GM23338 (cell line): ENCODE measurements at regions not wholly inside any gene's neighbourhood (a gene's known extent, or its start where the extent isn't known, plus 50 kb on each side); places are given as distances from the start of the nearest gene placed in this dataset.

Source experiments
- ATAC-seq: fragments of 200-7000 bp; cut with Tn5 transposase; 3 replicates; pipeline ENCODE4 v1.9.1; 2020
- DNase-seq: peaks from one replicate; pipeline ENCODE4 v3.0.0-alpha.2; 2015; ENCODE audit warnings: low spot score
- H2AFZ ChIP-seq: fragments of 200-600 bp; sonication (generic); 2 replicates; pipeline ENCODE4 v1.8.0; 2016; ENCODE audit warnings: antibody characterized with exemption, mild to moderate bottlenecking, moderate library complexity
- H3F3A ChIP-seq: fragments of 200-600 bp; sonication (generic); replicated peaks from 2 replicates; pipeline ENCODE4 v1.8.0; 2017; ENCODE audit warnings: antibody characterized with exemption, mixed run types, low read depth
- H3K27ac ChIP-seq: fragments of 200-600 bp; sonication (generic); 2 replicates; pipeline ENCODE4 v1.6.1; 2016; ENCODE audit warnings: low read depth
- H3K27me3 ChIP-seq: fragments of 200-600 bp; sonication (generic); 2 replicates; pipeline ENCODE4 v1.8.0; 2016; ENCODE audit warnings: mild to moderate bottlenecking, mixed run types, moderate library complexity; ENCODE audit not compliant: insufficient read depth
- H3K36me3 ChIP-seq: fragments of 200-600 bp; sonication (generic); 2 replicates; pipeline ENCODE4 v1.8.0; 2016; ENCODE audit warnings: mild to moderate bottlenecking; ENCODE audit not compliant: insufficient read depth
- H3K4me1 ChIP-seq: fragments of 200-600 bp; sonication (generic); 2 replicates; pipeline ENCODE4 v1.8.0; 2016; ENCODE audit warnings: mild to moderate bottlenecking, moderate library complexity; ENCODE audit not compliant: insufficient read depth
- H3K4me2 ChIP-seq: fragments of 200-600 bp; sonication (generic); 2 replicates; pipeline ENCODE4 v1.7.1; 2017; ENCODE audit warnings: mixed run types
- H3K4me3 ChIP-seq: fragments of 200-600 bp; sonication (generic); 2 replicates; pipeline ENCODE4 v1.6.1; 2016; ENCODE audit warnings: mixed run types
- H3K79me2 ChIP-seq: fragments of 200-600 bp; sonication (generic); replicated peaks from 2 replicates; pipeline ENCODE4 v1.8.0; 2017; ENCODE audit warnings: mild to moderate bottlenecking; ENCODE audit not compliant: insufficient read depth
- H3K9me2 ChIP-seq: fragments of 200-600 bp; sonication (generic); 2 replicates; pipeline ENCODE4 v1.8.0; 2017; ENCODE audit not compliant: insufficient read depth
- H4K20me1 ChIP-seq: fragments of 200-600 bp; sonication (generic); replicated peaks from 2 replicates; pipeline ENCODE4 v1.8.0; 2017; ENCODE audit warnings: mild to moderate bottlenecking; ENCODE audit not compliant: insufficient read depth
- H3K27ac Mint-ChIP-seq: 2 replicates; pipeline ENCODE4 v1.8.0; 2020; ENCODE audit warnings: inconsistent platforms, mild to moderate bottlenecking, moderate library complexity, mixed read lengths
- H3K27me3 Mint-ChIP-seq: 3 replicates; pipeline ENCODE4 v1.8.0; 2022; ENCODE audit warnings: low read depth, mild to moderate bottlenecking, moderate library complexity, mixed read lengths, inconsistent platforms; ENCODE audit not compliant: insufficient read depth, poor library complexity
- H3K36me3 Mint-ChIP-seq: 3 replicates; pipeline ENCODE4 v1.8.0; 2021; ENCODE audit warnings: low read depth, mild to moderate bottlenecking, inconsistent platforms, moderate library complexity, mixed read lengths
- H3K4me1 Mint-ChIP-seq: 3 replicates; pipeline ENCODE4 v1.8.0; 2020; ENCODE audit warnings: mild to moderate bottlenecking, inconsistent platforms, mixed read lengths
- H3K4me3 Mint-ChIP-seq: 3 replicates; pipeline ENCODE4 v1.8.0; 2021; ENCODE audit warnings: moderate library complexity, mild to moderate bottlenecking, inconsistent platforms, mixed read lengths
- H3K9me3 Mint-ChIP-seq: 3 replicates; pipeline ENCODE4 v1.8.0; 2020; ENCODE audit warnings: moderate library complexity, mild to moderate bottlenecking, inconsistent platforms, mixed read lengths
- CREB1 ChIP-seq: fragments of 250-450 bp; sonication (Bioruptor Pico); IDR thresholded peaks from 2 replicates; pipeline ENCODE4 v1.5.0; 2020; ENCODE audit warnings: low read depth, mild to moderate bottlenecking, moderate library complexity
- EZH2phosphoT487 ChIP-seq: fragments of 200-600 bp; sonication (generic); IDR thresholded peaks from one replicate; pipeline ENCODE4 v1.8.1; 2018; ENCODE audit warnings: antibody characterized with exemption; ENCODE audit not compliant: unreplicated experiment
- JUNB ChIP-seq: IDR thresholded peaks from one replicate; pipeline ENCODE4 v1.6.1; 2016; ENCODE audit warnings: antibody characterized with exemption; ENCODE audit not compliant: unreplicated experiment
- STAT1 ChIP-seq: IDR thresholded peaks from one replicate; pipeline ENCODE4 v1.6.1; 2016; ENCODE audit warnings: antibody characterized with exemption; ENCODE audit not compliant: unreplicated experiment
- ZNF114 ChIP-seq: fragments of 250-450 bp; sonication (Bioruptor Pico); IDR thresholded peaks from 2 replicates; pipeline ENCODE4 v1.5.0; 2020; ENCODE audit warnings: mild to moderate bottlenecking, moderate library complexity
- ZNF331 ChIP-seq: fragments of 250-450 bp; sonication (Bioruptor Pico); IDR thresholded peaks from 2 replicates; pipeline ENCODE4 v1.5.0; 2020; ENCODE audit warnings: low read depth, mild to moderate bottlenecking, moderate library complexity
- TF ChIP-seq, protein P1 (sequence below): IDR thresholded peaks from one replicate; pipeline ENCODE4 v1.6.1; 2018; ENCODE audit warnings: antibody characterized with exemption; ENCODE audit not compliant: unreplicated experiment
- TF ChIP-seq, protein P2 (sequence below): fragments of 250-450 bp; sonication (Bioruptor Pico); IDR thresholded peaks from 2 replicates; pipeline ENCODE4 v1.5.0; 2020; ENCODE audit warnings: mild to moderate bottlenecking, moderate library complexity
- TF ChIP-seq, protein P3 (sequence below): IDR thresholded peaks from 2 replicates; pipeline ENCODE4 v1.6.1; 2016; ENCODE audit warnings: antibody characterized with exemption

DNA sequence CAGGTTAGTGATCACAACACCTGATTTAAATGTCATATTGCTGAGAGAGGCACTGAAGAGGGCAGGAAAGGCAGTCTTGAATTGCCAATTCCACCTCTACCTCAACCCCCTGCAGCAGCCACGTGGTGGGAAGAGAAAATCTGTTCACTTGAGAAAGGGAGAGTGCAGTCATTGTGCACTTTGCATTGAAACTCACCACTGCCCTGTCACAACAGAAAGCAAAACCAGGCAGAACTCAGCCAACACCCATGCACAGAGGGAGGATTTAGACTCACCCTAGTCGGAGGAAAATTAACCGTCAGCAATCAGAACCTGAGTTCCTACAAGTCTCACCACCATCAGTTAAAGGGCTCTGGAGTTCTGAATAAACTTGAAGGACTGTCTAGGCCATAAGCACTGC lies 1040.2 kb downstream of the HACE1 start:
- no peaks in the 10 kb centered on the region; the same call in 2 of the 3 replicates for H3K4me1 Mint-ChIP-seq
- Histone ChIP-seq H3K4me2 (no peak overlapping the region), H2AFZ (peak overlapping the region; percentile 19; the same call in 1 of the 2 replicates), H3K4me3 (no peak overlapping the region), H3K27me3 (no peaks in the 10 kb centered on the region), H3K27ac (no peak overlapping the region), H3F3A (no peaks in the 10 kb centered on the region), H3K9me2 (no peaks in the 10 kb centered on the region; the same call in 1 of the 2 replicates), H3K79me2 (no peaks in the 10 kb centered on the region), H4K20me1 (no peaks in the 10 kb centered on the region), H3K4me1 (no peaks in the 10 kb centered on the region), H3K36me3 (no peaks in the 10 kb centered on the region)
- H3K27me3 Mint-ChIP-seq = no peaks in the 10 kb centered on the region
- H3K9me3 Mint-ChIP-seq = no peaks in the 10 kb centered on the region; the same call in 1 of the 3 replicates
- no peak overlapping the region for H3K27ac Mint-ChIP-seq
- no peak for TF ChIP-seq ZNF114 (CRISPR knock-in tag)
- TF ChIP-seq JUNB = no peak
- TF ChIP-seq, protein P1, sequence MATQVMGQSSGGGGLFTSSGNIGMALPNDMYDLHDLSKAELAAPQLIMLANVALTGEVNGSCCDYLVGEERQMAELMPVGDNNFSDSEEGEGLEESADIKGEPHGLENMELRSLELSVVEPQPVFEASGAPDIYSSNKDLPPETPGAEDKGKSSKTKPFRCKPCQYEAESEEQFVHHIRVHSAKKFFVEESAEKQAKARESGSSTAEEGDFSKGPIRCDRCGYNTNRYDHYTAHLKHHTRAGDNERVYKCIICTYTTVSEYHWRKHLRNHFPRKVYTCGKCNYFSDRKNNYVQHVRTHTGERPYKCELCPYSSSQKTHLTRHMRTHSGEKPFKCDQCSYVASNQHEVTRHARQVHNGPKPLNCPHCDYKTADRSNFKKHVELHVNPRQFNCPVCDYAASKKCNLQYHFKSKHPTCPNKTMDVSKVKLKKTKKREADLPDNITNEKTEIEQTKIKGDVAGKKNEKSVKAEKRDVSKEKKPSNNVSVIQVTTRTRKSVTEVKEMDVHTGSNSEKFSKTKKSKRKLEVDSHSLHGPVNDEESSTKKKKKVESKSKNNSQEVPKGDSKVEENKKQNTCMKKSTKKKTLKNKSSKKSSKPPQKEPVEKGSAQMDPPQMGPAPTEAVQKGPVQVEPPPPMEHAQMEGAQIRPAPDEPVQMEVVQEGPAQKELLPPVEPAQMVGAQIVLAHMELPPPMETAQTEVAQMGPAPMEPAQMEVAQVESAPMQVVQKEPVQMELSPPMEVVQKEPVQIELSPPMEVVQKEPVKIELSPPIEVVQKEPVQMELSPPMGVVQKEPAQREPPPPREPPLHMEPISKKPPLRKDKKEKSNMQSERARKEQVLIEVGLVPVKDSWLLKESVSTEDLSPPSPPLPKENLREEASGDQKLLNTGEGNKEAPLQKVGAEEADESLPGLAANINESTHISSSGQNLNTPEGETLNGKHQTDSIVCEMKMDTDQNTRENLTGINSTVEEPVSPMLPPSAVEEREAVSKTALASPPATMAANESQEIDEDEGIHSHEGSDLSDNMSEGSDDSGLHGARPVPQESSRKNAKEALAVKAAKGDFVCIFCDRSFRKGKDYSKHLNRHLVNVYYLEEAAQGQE = no peak
- TF ChIP-seq ZNF331 (CRISPR knock-in tag) = no peak
- no peak overlapping the region for H3K4me3 Mint-ChIP-seq
- DNase-seq = no peak
- ATAC-seq = no peak
- no peaks in the 10 kb centered on the region for H3K36me3 Mint-ChIP-seq

GRCh38 chr6:103812970-103813369 lies 1046.7 kb downstream of the HACE1 start:
- Histone ChIP-seq H3K79me2 (no peaks in the 10 kb centered on the region), H3F3A (no peaks in the 10 kb centered on the region), H2AFZ (no peak overlapping the region), H3K27ac (no peak overlapping the region), H3K27me3 (no peaks in the 10 kb centered on the region), H4K20me1 (no peaks in the 10 kb centered on the region), H3K9me2 (no peaks in the 10 kb centered on the region), H3K36me3 (no peaks in the 10 kb centered on the region), H3K4me2 (no peak overlapping the region), H3K4me3 (no peak overlapping the region), H3K4me1 (no peaks in the 10 kb centered on the region)
- no peaks in the 10 kb centered on the region for H3K27me3 Mint-ChIP-seq
- DNase-seq (no peak), ATAC-seq (no peak)
- H3K4me3 Mint-ChIP-seq = no peak overlapping the region
- no peak overlapping the region for H3K27ac Mint-ChIP-seq
- H3K4me1 Mint-ChIP-seq = no peaks in the 10 kb centered on the region
- H3K9me3 Mint-ChIP-seq = no peaks in the 10 kb centered on the region
- no peaks in the 10 kb centered on the region for H3K36me3 Mint-ChIP-seq
- TF ChIP-seq, protein P2, sequence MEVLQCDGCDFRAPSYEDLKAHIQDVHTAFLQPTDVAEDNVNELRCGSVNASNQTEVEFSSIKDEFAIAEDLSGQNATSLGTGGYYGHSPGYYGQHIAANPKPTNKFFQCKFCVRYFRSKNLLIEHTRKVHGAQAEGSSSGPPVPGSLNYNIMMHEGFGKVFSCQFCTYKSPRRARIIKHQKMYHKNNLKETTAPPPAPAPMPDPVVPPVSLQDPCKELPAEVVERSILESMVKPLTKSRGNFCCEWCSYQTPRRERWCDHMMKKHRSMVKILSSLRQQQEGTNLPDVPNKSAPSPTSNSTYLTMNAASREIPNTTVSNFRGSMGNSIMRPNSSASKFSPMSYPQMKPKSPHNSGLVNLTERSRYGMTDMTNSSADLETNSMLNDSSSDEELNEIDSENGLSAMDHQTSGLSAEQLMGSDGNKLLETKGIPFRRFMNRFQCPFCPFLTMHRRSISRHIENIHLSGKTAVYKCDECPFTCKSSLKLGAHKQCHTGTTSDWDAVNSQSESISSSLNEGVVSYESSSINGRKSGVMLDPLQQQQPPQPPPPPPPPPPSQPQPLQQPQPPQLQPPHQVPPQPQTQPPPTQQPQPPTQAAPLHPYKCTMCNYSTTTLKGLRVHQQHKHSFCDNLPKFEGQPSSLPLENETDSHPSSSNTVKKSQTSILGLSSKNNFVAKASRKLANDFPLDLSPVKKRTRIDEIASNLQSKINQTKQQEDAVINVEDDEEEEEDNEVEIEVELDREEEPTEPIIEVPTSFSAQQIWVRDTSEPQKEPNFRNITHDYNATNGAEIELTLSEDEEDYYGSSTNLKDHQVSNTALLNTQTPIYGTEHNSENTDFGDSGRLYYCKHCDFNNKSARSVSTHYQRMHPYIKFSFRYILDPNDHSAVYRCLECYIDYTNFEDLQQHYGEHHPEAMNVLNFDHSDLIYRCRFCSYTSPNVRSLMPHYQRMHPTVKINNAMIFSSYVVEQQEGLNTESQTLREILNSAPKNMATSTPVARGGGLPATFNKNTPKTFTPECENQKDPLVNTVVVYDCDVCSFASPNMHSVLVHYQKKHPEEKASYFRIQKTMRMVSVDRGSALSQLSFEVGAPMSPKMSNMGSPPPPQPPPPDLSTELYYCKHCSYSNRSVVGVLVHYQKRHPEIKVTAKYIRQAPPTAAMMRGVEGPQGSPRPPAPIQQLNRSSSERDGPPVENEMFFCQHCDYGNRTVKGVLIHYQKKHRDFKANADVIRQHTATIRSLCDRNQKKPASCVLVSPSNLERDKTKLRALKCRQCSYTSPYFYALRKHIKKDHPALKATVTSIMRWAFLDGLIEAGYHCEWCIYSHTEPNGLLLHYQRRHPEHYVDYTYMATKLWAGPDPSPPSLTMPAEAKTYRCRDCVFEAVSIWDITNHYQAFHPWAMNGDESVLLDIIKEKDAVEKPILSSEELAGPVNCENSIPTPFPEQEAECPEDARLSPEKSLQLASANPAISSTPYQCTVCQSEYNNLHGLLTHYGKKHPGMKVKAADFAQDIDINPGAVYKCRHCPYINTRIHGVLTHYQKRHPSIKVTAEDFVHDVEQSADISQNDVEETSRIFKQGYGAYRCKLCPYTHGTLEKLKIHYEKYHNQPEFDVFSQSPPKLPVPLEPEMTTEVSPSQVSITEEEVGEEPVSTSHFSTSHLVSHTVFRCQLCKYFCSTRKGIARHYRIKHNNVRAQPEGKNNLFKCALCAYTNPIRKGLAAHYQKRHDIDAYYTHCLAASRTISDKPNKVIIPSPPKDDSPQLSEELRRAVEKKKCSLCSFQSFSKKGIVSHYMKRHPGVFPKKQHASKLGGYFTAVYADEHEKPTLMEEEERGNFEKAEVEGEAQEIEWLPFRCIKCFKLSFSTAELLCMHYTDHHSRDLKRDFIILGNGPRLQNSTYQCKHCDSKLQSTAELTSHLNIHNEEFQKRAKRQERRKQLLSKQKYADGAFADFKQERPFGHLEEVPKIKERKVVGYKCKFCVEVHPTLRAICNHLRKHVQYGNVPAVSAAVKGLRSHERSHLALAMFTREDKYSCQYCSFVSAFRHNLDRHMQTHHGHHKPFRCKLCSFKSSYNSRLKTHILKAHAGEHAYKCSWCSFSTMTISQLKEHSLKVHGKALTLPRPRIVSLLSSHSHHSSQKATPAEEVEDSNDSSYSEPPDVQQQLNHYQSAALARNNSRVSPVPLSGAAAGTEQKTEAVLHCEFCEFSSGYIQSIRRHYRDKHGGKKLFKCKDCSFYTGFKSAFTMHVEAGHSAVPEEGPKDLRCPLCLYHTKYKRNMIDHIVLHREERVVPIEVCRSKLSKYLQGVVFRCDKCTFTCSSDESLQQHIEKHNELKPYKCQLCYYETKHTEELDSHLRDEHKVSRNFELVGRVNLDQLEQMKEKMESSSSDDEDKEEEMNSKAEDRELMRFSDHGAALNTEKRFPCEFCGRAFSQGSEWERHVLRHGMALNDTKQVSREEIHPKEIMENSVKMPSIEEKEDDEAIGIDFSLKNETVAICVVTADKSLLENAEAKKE (CRISPR knock-in tag) = no peak
- TF ChIP-seq STAT1 (no peak), ZNF114 (CRISPR knock-in tag) (no peak), EZH2phosphoT487 (no peak), CREB1 (no peak)
- TF ChIP-seq, protein P3, sequence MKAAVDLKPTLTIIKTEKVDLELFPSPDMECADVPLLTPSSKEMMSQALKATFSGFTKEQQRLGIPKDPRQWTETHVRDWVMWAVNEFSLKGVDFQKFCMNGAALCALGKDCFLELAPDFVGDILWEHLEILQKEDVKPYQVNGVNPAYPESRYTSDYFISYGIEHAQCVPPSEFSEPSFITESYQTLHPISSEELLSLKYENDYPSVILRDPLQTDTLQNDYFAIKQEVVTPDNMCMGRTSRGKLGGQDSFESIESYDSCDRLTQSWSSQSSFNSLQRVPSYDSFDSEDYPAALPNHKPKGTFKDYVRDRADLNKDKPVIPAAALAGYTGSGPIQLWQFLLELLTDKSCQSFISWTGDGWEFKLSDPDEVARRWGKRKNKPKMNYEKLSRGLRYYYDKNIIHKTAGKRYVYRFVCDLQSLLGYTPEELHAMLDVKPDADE = no peak
